GM21576 (cell line): ENCODE measurements at regions not wholly inside any gene's neighbourhood (a gene's known extent, or its start where the extent isn't known, plus 50 kb on each side); places are given as distances from the start of the nearest gene placed in this dataset.
A peak's percentile ranks its signal among the peaks of the same experiment; 100 is the strongest.

Experiments
- ATAC-seq: cut with Tn5 transposase; IDR thresholded peaks from one replicate; pipeline ENCODE4 v1.9.1; 2021; ENCODE audit warnings: mild to moderate bottlenecking, moderate library complexity; ENCODE audit not compliant: unreplicated experiment

GRCh38 chr1:227451057-227451456 lies 112.3 kb upstream of the ZNF678 start:
- ATAC-seq, result no peak

DNA sequence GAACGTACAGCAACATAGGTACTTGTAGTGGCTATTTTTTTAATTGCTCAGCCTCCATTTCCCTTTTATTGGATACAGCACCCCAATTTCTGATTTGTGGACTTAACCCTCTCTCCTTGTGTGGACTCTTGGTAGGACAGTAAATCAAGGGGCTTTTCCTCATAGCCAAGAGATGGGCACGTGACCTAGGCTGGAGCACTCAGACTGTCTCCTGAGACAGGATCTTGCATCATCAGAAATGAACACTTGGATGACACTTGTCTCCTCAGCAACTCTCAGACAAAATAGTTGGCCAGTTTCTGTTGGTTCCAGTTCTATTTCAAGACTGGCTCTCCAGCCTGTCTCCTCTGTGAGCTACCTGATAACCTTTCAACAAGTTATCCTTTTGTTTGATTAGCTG lies 112.9 kb upstream of the ZNF678 start:
- ATAC-seq, result no peak

- no peak for ATAC-seq
Measured at GRCh38 chr1:227449741-227450441, 113.5 kb upstream of the ZNF678 start.

DNA sequence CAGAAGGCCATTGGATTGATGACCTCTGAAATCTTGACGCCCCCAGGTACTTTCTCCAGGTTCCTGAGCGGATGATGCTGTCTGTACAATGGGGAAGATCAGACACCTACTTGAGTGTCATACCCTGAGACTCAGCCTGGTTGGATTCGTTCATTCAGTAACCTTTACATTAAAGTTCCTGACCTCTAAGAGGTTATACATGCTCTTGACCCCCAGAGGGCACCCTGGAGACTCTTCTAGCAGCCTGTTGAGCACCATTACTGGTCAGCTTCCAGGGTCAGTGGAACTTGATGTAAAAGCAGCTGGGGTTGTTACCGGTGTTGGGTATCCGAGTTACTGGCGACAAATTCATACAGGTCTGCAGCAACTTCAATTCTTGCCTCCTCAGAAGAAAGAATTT lies 114.3 kb upstream of the ZNF678 start:
- peak; percentile 58 for ATAC-seq

GRCh38 chr1:227447531-227447990 lies 115.8 kb upstream of the ZNF678 start:
- no peak for ATAC-seq

- no peak for ATAC-seq
Measured at GRCh38 chr1:227445746-227446145, 117.6 kb upstream of the ZNF678 start.

GRCh38 chr1:227445092-227445674 lies 118.2 kb upstream of the ZNF678 start:
- ATAC-seq, result no peak

- ATAC-seq, result no peak
Measured at GRCh38 chr1:227440182-227440581, 121.9 kb upstream of the CDC42BPA start.

- no peak for ATAC-seq
Measured at GRCh38 chr1:227437495-227438008, 119.3 kb upstream of the CDC42BPA start.

DNA sequence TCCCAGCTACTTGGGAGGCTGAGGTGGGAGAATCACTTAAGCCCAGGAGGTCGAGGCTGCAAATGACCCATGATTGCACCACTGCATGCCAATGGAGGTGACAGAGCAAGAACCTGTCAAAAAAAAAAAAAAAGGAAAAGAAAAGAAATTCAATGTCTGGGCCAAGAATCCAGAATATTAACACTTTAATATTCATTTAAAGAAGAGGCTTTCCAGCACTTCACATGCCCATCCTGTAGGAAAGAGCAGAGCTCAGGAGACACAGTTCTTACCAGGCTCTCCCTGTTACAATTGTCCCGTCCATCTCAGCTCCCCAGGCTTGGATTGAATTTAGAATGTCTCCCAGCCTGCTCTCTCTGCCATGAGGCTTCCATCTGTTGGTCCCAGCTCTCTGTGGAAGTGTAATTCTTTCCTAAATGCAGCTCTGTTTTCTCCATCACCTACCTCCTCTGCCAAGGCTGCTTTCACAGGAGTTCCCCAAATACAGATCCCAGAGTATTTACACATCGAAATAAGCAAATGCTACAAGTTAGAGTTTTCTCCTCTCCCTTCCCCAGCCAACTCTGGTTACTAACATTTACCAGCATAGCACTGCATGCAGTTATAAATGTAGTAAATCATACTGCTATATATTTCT lies 116.6 kb upstream of the CDC42BPA start:
- ATAC-seq, result no peak

GRCh38 chr1:227433663-227434341 lies 115.5 kb upstream of the CDC42BPA start:
- ATAC-seq, result no peak

DNA sequence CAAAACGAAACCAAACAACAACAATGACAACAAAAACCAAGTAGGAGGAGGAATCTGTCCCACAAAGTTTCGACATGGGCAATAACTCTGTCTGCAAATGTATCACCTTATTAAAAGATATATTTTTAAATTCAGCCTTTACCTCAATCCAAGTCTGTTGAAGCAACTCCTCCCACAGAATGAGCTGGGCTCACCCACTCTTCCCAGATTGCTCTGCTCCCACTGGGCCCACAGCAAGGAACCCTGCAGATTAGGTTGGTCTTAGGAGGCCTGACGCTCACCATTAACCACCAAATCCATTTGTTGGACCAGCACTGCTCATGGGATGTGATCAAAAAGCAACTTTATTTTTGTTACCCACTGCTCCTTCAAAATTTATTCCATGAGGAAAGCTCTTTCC lies 114.7 kb upstream of the CDC42BPA start:
- ATAC-seq, result no peak

DNA sequence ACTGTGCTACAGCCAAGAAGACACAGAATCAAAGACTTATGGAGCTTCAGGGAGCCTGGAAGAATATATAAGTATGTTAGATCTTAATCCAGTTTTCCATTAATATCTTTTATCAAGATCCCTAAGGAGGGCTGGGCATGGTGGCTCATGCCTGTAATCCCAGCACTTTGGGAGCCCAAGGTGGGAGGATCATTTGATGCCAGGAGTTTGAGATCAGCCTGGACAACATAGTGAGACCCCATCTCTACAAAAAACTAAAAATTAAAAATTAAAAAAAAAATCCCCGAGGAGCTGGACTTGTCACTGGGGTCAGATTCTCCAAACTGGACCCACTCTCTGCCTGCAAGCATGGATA lies 113.9 kb upstream of the CDC42BPA start:
- ATAC-seq, result no peak

DNA sequence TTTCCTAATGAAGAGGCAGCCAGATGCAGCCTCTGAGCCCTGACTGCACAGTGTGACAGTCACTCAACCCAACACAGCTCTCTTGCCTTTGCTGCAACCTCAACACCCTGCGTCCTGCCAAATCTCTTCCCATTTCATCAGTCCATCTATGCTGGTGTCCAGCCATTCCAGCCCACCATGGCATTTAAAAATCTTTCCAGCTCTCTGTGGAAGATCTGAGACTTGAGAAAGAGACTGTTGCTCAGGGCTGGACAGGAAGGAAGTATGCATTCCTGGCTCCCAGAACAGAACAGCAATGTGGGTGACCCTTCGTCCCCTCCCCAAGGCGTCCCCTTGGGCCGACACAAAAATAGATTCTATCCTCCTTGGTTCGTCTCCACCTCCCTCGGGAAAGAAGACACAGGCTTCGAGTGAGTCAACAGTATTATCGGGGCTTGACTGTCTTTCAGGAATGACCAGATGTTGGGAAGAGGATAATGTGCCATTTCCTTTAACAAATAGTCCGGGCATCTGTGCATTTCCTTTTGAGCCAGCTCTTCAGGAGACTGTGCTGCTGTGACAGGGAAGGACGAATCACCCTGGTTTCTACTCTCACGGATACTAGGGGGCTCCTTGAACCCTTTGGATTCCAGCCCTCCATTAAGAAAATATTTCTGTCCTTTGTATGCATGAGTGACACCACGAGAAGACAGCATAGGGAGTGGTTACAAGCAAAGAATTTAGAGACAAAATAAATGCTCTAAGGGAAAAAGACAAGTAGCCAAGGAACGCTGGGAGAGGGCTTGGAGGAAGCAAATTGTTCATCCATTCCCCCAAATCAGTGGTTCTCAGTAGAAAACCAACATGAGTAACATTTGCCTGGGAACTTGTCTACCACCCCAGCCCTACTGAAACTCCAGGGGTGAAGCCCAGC lies 111.4 kb upstream of the CDC42BPA start:
- ATAC-seq, result no peak

GRCh38 chr1:227428803-227429202 lies 110.5 kb upstream of the CDC42BPA start:
- no peak for ATAC-seq

DNA sequence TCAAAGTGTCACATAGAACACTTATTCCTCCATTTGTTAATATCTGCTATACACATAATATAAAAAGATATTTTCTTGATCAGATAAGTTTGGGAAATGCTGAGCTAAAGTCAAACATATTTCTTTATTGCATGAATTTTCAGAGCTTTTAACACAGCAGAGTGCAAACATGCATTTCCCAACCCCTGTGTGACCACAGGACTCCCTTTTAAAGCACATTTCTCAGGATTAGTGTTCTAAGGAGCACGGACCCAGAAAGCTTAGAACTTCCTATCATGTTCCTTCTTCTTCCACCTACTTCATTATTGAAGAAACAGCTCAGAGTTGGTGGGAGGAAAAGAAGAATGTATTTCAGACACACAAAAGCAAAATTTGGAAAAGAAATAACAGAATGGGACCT lies 109.1 kb upstream of the CDC42BPA start:
- no peak for ATAC-seq

DNA sequence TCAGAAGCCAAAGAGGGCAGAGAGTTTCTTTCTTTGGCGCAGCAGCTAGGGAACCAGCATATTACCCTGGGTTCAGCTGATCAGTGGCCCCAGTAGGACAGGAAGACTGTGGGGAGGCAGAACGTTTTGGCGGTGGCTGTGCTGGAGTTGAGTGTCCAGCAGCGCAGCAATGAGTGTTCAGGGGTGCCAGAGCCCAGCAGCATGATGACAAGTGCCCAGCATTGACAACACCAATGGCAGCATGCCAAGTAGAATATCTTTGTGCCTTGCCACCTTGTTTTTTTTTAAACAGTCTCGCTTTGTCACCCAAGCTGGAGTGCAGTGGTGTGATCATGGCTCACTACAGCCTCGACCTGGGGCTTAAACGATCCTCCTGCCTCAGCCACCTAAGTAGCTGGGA lies 106.7 kb upstream of the CDC42BPA start:
- no peak for ATAC-seq

DNA sequence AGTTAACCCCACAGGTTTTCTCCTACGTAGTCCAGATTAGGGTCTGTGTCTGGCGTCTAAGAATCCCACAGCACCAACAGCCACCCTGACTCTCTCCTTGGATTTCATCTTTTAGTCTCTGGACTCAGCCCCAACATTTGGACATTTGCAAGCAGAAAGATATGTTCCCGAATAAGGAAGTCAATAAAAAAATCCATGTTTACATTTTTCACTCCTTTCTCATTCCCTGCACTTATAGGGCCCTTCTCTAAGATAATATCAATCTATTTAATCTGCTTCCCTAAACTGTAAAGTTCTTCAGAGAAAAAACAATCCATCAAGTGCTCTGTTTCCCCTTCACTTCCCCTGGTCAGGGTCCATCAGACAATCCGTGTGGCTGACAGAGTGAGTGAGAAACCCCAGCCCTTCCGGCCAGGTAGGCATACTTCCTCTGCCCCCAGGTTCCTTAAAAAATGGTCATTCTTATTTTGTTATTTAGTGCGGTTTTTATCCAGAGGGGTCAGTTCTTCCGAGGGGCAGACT lies 105.9 kb upstream of the CDC42BPA start:
- no peak for ATAC-seq

DNA sequence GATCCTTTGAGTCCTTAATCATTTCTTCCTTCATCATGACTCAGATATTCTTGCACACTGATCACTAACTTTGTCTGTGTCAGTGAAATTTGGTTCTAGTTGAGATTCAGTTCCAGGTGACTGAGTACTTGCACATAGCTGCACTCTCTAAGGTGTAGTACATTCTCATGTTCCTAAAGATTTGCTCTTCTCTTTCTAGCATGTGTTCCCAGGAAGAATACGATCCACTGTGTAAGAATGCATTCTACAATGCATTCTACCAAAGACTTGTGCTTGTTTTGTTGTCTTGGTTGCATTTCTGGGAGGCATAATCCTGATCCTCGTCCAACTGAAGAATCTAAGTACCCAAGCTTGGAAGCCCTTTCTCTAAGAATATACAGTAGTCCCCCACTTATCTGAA lies 104.3 kb upstream of the CDC42BPA start:
- ATAC-seq, result no peak

- no peak for ATAC-seq
Measured at GRCh38 chr1:227420147-227420546, 101.9 kb upstream of the CDC42BPA start.
